ENCODE measurements at regions not wholly inside any gene's neighbourhood (a gene's known extent, or its start where the extent isn't known, plus 50 kb on each side); places are given as distances from the start of the nearest gene placed in this dataset.

DNA sequence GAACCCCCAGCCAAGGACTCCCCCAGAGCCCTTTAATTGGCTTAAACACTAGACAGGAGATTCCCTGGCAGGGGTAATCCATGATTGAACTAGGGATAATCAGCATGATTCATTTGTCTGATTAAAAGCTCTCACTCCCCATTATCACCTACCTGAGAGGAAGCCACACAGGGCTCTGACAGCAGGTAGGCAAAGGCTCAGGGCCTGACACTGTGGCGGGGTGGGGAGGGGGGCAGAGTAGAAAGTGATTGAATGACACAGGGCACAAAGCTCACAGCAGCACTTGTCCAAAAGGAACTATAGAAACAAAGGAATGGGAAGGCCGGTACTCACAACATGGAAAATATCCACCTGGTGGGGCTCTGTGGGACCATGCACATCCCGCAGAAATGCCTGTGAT is 231.6 kb downstream of the MAFB start:
- H3K4me1 ChIP-seq (ENCODE audit: control insufficient read depth, insufficient read depth, low read length) = no peaks in the 10 kb centered on the region
- H3K27ac ChIP-seq (ENCODE audit: low read length) = no peak overlapping the region
- no peak overlapping the region for H3K9ac ChIP-seq (ENCODE audit: low read length in 2 of 2)
- no peaks in the 10 kb centered on the region for H3K27me3 ChIP-seq (ENCODE audit: control insufficient read depth in 1 of 2, insufficient read depth in 2 of 2, low read length in 2 of 2)
- H3K9me3 ChIP-seq (ENCODE audit: control insufficient read depth in 2 of 2, low read length in 2 of 2) = no peaks in the 10 kb centered on the region
- H3K4me3 ChIP-seq (ENCODE audit: low read length in 2 of 2) = no peak overlapping the region
- no peaks in the 10 kb centered on the region for H3K36me3 ChIP-seq (ENCODE audit: control insufficient read depth in 2 of 2, insufficient read depth in 2 of 2, low read length in 2 of 2)

DNA sequence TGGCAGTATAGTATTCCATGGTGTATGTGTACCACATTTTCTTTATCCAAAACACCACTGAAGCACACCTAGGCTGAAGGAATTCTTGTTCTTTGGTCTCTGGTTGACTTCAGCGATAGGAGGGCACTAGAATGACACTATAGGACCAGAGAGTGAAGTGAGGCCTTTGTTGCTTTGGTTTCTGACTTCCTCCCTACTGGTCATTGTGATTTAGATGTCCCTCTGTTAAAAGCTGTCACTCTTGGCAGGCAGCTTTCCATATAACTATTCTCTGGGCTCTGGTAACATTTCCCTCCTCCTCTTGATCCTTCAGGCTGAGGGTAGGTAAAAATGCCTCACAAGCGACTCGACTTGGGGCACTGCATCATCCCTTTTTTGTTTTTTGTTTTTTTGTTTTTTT is 236.3 kb downstream of the MAFB start:
- H3K4me3 ChIP-seq (ENCODE audit: low read length in 2 of 2) = no peak overlapping the region
- no peaks in the 10 kb centered on the region for H3K36me3 ChIP-seq (ENCODE audit: control insufficient read depth in 2 of 2, insufficient read depth in 2 of 2, low read length in 2 of 2)
- H3K9ac ChIP-seq (ENCODE audit: low read length in 2 of 2) = no peak overlapping the region
- H3K27me3 ChIP-seq (ENCODE audit: control insufficient read depth in 1 of 2, insufficient read depth in 2 of 2, low read length in 2 of 2) = peaks cover 0 to 2% of the 10 kb centered on the region in 2 donors
- no peaks in the 10 kb centered on the region for H3K9me3 ChIP-seq (ENCODE audit: control insufficient read depth in 2 of 2, low read length in 2 of 2)
- H3K27ac ChIP-seq (ENCODE audit: low read length) = no peak overlapping the region
- H3K4me1 ChIP-seq (ENCODE audit: control insufficient read depth, insufficient read depth, low read length) = no peaks in the 10 kb centered on the region

DNA sequence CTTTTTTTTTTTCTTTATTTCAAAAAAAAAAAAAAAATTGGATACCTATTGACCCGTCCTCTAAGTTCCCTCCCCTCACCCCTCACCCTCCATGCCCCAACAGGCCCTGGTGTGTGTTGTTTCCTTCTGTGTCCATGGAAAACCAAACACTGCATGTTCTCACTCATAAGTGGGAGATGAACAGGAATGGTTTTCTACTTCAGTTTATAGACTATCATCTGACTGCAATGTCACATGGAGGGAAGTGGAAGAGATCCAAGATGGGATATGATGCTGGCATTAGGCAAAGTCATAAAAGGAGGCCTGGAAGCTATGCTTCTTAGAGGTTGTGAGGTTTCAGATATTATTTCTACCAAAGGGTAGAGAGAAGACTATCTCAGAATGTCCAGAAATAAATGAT is 237.5 kb downstream of the MAFB start:
- Histone ChIP-seq H3K9me3 (ENCODE audit: control insufficient read depth in 2 of 2, low read length in 2 of 2) (no peaks in the 10 kb centered on the region), H3K4me1 (ENCODE audit: control insufficient read depth, insufficient read depth, low read length) (no peaks in the 10 kb centered on the region), H3K9ac (ENCODE audit: low read length in 2 of 2) (no peak overlapping the region), H3K27me3 (ENCODE audit: control insufficient read depth in 1 of 2, insufficient read depth in 2 of 2, low read length in 2 of 2) (peaks cover 0 to 2% of the 10 kb centered on the region in 2 donors), H3K27ac (ENCODE audit: low read length) (no peak overlapping the region), H3K4me3 (ENCODE audit: low read length in 2 of 2) (no peak overlapping the region), H3K36me3 (ENCODE audit: control insufficient read depth in 2 of 2, insufficient read depth in 2 of 2, low read length in 2 of 2) (no peaks in the 10 kb centered on the region)

DNA sequence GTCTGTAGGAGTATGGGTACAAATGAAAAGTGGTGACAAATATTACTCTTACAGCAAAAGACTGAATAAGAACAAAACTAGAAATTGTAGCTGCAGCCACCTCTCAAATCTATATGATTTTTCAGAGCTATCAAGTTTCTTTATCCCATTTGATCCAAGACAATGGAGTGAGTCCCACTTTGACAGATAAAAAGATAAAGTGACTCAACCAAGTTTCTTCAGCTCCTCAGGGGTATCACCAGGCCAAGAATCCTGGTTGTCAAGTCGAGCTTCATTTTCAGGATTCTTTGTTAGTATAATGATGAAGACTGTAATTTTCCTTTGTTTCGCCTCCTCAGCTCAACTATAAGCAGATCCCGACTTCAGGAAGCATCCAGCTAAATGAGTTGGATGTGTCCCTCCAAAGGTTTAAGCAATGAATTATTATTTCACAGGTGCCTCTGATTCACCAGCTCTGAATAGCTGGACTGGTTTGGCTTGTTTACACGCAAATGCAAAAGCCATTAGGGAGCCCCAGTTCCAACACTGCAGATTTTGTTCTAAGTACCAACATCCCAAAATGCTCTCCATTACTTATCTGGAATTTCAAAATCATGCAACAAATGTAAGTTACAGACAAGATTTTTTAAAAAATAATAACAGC is 238.9 kb downstream of the MAFB start:
- Histone ChIP-seq H3K4me3 (ENCODE audit: low read length in 2 of 2) (no peak overlapping the region), H3K27ac (ENCODE audit: low read length) (no peak overlapping the region), H3K9ac (ENCODE audit: low read length in 2 of 2) (no peak overlapping the region), H3K9me3 (ENCODE audit: control insufficient read depth in 2 of 2, low read length in 2 of 2) (no peaks in the 10 kb centered on the region), H3K4me1 (ENCODE audit: control insufficient read depth, insufficient read depth, low read length) (no peaks in the 10 kb centered on the region), H3K27me3 (ENCODE audit: control insufficient read depth in 1 of 2, insufficient read depth in 2 of 2, low read length in 2 of 2) (peaks cover 0 to 2% of the 10 kb centered on the region in 2 donors), H3K36me3 (ENCODE audit: control insufficient read depth in 2 of 2, insufficient read depth in 2 of 2, low read length in 2 of 2) (no peaks in the 10 kb centered on the region)

DNA sequence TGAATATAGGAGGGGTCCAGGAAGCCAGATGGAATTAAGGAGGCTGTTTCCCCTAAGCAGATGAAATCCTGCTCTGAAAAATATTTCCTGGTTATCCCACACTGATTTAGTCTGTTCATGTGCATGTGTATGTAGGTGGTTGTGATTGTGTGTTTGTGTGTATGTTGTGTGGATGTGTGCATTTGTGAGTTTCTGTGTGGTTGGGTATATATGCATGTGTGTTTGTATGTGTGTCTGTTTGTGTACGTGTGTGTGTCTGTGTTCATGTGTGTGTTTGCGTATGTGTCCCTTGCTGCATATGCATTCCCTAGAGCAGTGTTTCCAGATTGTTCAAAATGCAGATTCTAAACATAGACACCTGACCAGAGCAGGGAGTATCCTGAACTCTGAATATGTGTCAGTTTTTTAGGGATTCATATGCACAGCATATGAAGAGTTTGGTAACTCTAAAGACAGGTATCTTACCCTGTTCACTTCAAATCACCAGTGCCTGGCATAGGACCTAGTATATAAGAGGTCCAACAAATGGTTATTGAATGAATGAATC is 239.8 kb downstream of the MAFB start:
- no peak overlapping the region for H3K4me3 ChIP-seq (ENCODE audit: low read length in 2 of 2)

DNA sequence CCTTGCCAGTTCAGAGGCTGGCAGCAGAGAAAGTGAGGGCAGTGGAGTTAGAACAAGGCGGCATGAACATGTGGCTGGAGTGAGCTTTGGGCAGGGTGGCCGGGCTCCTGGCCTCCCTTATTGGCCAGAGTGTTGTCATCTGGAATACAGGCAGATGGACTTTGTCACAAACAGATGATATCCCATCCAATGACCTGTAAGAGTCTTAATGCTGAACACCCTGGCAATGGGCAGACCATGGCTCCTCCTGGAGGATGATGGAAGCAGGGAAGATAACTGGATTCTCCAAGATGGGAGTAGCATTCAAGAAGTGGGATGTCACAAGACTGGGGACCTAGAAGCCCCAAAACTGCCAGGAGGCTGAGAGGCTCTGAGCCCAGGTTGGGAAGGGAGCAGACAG is 242.1 kb downstream of the MAFB start:
- Histone ChIP-seq H3K9me3 (ENCODE audit: control insufficient read depth in 2 of 2, low read length in 2 of 2) (no peaks in the 10 kb centered on the region), H3K9ac (ENCODE audit: low read length in 2 of 2) (no peak overlapping the region), H3K27me3 (ENCODE audit: control insufficient read depth in 1 of 2, insufficient read depth in 2 of 2, low read length in 2 of 2) (peaks cover 0 to 2% of the 10 kb centered on the region in 2 donors), H3K27ac (ENCODE audit: low read length) (no peak overlapping the region), H3K4me1 (ENCODE audit: control insufficient read depth, insufficient read depth, low read length) (peaks cover 3% of the 10 kb centered on the region), H3K4me3 (ENCODE audit: low read length in 2 of 2) (no peak overlapping the region), H3K36me3 (ENCODE audit: control insufficient read depth in 2 of 2, insufficient read depth in 2 of 2, low read length in 2 of 2) (no peaks in the 10 kb centered on the region)

More for the DNA sequence above, 239.8 kb downstream of the MAFB start:
- Histone ChIP-seq H3K9ac (ENCODE audit: low read length in 2 of 2) (no peak overlapping the region), H3K27ac (ENCODE audit: low read length) (no peak overlapping the region), H3K9me3 (ENCODE audit: control insufficient read depth in 2 of 2, low read length in 2 of 2) (no peaks in the 10 kb centered on the region), H3K36me3 (ENCODE audit: control insufficient read depth in 2 of 2, insufficient read depth in 2 of 2, low read length in 2 of 2) (no peaks in the 10 kb centered on the region), H3K4me1 (ENCODE audit: control insufficient read depth, insufficient read depth, low read length) (no peaks in the 10 kb centered on the region), H3K27me3 (ENCODE audit: control insufficient read depth in 1 of 2, insufficient read depth in 2 of 2, low read length in 2 of 2) (peaks cover 0 to 2% of the 10 kb centered on the region in 2 donors)

DNA sequence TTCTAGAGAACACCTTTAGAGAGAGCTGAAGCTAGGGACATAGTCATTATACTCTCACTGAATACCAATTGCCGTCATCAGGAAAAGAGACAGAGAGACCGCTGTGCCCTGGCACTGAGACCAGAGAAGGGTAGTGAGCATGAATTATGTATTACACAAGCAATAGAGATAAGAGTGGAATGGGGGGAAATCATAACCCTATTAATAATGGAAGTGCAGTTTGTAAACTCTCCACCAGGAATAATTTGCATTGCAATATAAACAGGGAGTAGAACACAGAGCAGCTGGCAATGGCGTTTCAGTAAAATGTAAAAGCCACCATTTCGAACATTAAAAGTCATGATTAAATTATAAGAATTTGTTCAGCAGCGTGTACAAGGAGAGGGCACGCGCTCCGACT is 244.5 kb downstream of the MAFB start:
- no peak overlapping the region for H3K9ac ChIP-seq (ENCODE audit: low read length in 2 of 2)
- H3K4me1 ChIP-seq (ENCODE audit: control insufficient read depth, insufficient read depth, low read length) = peaks cover 3% of the 10 kb centered on the region
- H3K27me3 ChIP-seq (ENCODE audit: control insufficient read depth in 1 of 2, insufficient read depth in 2 of 2, low read length in 2 of 2) = peaks cover 0 to 2% of the 10 kb centered on the region in 2 donors
- no peak overlapping the region for H3K27ac ChIP-seq (ENCODE audit: low read length)
- H3K9me3 ChIP-seq (ENCODE audit: control insufficient read depth in 2 of 2, low read length in 2 of 2) = no peaks in the 10 kb centered on the region
- no peaks in the 10 kb centered on the region for H3K36me3 ChIP-seq (ENCODE audit: control insufficient read depth in 2 of 2, insufficient read depth in 2 of 2, low read length in 2 of 2)
- H3K4me3 ChIP-seq (ENCODE audit: low read length in 2 of 2) = no peak overlapping the region

DNA sequence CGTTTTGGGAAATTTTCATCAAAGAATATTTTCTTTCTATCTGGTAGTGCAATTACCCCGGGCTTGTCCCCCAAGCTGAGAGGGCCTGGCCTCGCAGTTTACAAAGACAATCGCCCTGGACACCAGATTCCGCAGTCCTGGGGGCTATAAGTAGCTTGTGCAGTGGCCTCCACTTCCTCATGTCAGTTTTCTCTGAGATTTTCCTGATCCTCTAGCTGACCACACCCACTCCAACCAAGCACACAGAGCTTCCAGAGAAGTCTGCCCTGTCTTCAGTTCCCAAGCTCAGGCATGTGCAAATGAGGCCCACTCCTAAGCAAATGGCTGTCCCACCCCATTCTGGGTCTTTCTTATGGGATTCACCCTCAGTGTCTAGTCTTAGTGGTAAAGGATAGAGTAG is 245.3 kb downstream of the MAFB start:
- Histone ChIP-seq H3K27ac (ENCODE audit: low read length) (no peak overlapping the region), H3K9ac (ENCODE audit: low read length in 2 of 2) (no peak overlapping the region), H3K4me1 (ENCODE audit: control insufficient read depth, insufficient read depth, low read length) (peaks cover 3% of the 10 kb centered on the region), H3K36me3 (ENCODE audit: control insufficient read depth in 2 of 2, insufficient read depth in 2 of 2, low read length in 2 of 2) (no peaks in the 10 kb centered on the region), H3K27me3 (ENCODE audit: control insufficient read depth in 1 of 2, insufficient read depth in 2 of 2, low read length in 2 of 2) (peaks cover 0 to 2% of the 10 kb centered on the region in 2 donors), H3K4me3 (ENCODE audit: low read length in 2 of 2) (no peak overlapping the region), H3K9me3 (ENCODE audit: control insufficient read depth in 2 of 2, low read length in 2 of 2) (no peaks in the 10 kb centered on the region)

DNA sequence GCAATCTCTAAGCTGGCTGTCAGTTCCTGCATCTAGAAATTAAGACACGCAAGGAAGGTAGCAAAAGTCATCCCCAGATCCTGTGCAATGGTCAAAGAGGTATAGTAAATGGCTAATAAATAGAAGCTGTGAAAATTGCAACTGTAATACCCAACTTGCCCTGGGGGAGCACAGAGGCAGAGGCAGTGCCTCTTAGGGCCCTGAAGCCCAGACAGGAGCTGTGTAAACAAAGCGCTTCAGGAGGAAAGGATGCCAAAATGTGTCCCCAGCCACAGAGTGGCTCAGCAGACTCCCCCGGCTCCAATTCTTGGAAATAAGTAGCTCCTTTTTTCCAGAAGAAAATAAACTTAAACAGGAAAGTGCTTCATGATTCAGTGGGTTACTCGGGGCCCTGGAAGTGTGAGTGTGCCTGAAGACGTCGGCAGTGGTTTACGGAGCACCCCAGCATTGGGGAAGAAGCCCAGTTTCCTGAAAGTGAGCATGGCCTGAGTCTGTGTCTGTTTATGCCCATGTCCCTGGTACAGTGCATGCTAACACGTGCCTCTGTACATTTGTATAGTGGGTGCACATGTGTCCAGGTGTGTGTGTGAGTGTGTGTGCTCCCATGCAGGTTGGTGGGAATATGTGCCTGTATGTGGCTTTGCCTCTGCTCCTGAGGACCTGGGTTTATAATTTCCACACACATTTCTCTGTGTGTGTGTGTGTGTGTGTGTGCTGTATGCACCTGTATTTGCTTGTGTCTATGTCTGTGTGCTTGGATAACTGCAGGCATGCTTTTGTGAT is 246.7 kb downstream of the MAFB start:
- no peak overlapping the region for H3K27ac ChIP-seq (ENCODE audit: low read length)
- H3K4me3 ChIP-seq (ENCODE audit: low read length in 2 of 2) = no peak overlapping the region
- H3K4me1 ChIP-seq (ENCODE audit: control insufficient read depth, insufficient read depth, low read length) = peaks cover 3% of the 10 kb centered on the region
- no peak overlapping the region for H3K9ac ChIP-seq (ENCODE audit: low read length in 2 of 2)
- H3K9me3 ChIP-seq (ENCODE audit: control insufficient read depth in 2 of 2, low read length in 2 of 2) = no peaks in the 10 kb centered on the region
- no peaks in the 10 kb centered on the region for H3K27me3 ChIP-seq (ENCODE audit: control insufficient read depth in 1 of 2, insufficient read depth in 2 of 2, low read length in 2 of 2)
- no peaks in the 10 kb centered on the region for H3K36me3 ChIP-seq (ENCODE audit: control insufficient read depth in 2 of 2, insufficient read depth in 2 of 2, low read length in 2 of 2)

DNA sequence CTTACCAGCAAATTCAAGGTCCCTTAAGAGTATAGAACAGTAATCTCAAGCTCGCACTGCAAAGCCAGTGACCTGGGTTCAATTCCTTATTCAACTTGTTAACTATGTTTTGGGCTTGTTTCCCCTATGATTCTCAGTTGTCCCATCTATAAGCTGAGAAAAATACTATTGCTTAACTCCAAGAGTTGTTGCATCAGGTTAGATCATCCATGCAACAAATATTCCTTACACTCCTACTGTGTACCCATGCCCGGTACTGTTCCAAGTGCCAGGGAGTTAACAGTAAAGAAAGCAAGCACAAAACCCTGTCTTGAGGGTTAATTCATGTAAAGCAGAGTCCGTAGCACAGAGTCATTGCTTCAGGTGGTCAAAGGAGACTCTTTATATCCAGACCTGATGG is 247.3 kb downstream of the MAFB start:
- Histone ChIP-seq H3K27ac (ENCODE audit: low read length) (no peak overlapping the region), H3K9me3 (ENCODE audit: control insufficient read depth in 2 of 2, low read length in 2 of 2) (no peaks in the 10 kb centered on the region), H3K4me1 (ENCODE audit: control insufficient read depth, insufficient read depth, low read length) (peaks cover 3% of the 10 kb centered on the region), H3K36me3 (ENCODE audit: control insufficient read depth in 2 of 2, insufficient read depth in 2 of 2, low read length in 2 of 2) (no peaks in the 10 kb centered on the region), H3K9ac (ENCODE audit: low read length in 2 of 2) (no peak overlapping the region), H3K27me3 (ENCODE audit: control insufficient read depth in 1 of 2, insufficient read depth in 2 of 2, low read length in 2 of 2) (no peaks in the 10 kb centered on the region), H3K4me3 (ENCODE audit: low read length in 2 of 2) (no peak overlapping the region)
